ENCODE measurements at regions not wholly inside any gene's neighbourhood (a gene's known extent, or its start where the extent isn't known, plus 50 kb on each side); places are given as distances from the start of the nearest gene placed in this dataset.

GRCh38 chr2:42856891-42857632 is 64.7 kb upstream of the HAAO start:
- no peak for TF ChIP-seq CTCF (IDR thresholded peaks at IDR 0.05; ENCODE audit: borderline replicate concordance, insufficient read depth, low read depth, low read length)
- H3K4me3 ChIP-seq (ENCODE audit: low read depth, low read length): no peak overlapping the region

- no peak overlapping the region for H3K4me3 ChIP-seq (ENCODE audit: low read depth, low read length)
- no peak for TF ChIP-seq CTCF (IDR thresholded peaks at IDR 0.05; ENCODE audit: borderline replicate concordance, insufficient read depth, low read depth, low read length)
Measured at GRCh38 chr2:42856106-42856860, 63.9 kb upstream of the HAAO start.

- no peak for TF ChIP-seq CTCF (IDR thresholded peaks at IDR 0.05; ENCODE audit: borderline replicate concordance, insufficient read depth, low read depth, low read length)
- no peak overlapping the region for H3K4me3 ChIP-seq (ENCODE audit: low read depth, low read length)
Measured at GRCh38 chr2:42855221-42855970, 63.0 kb upstream of the HAAO start.

- H3K4me3 ChIP-seq (ENCODE audit: low read depth, low read length): no peak overlapping the region
- no peak for TF ChIP-seq CTCF (IDR thresholded peaks at IDR 0.05; ENCODE audit: borderline replicate concordance, insufficient read depth, low read depth, low read length)
Measured at GRCh38 chr2:42854207-42854818, 61.9 kb upstream of the HAAO start.

- no peak overlapping the region for H3K4me3 ChIP-seq (ENCODE audit: low read depth, low read length)
Measured at GRCh38 chr2:42853549-42854206, 61.3 kb upstream of the HAAO start.

More at GRCh38 chr2:42853549-42854206, 61.3 kb upstream of the HAAO start:
- TF ChIP-seq CTCF (IDR thresholded peaks at IDR 0.05; ENCODE audit: borderline replicate concordance, insufficient read depth, low read depth, low read length): no peak

Data from GM12875 (cell line).